Neural progenitor cell (in vitro differentiated cells): ENCODE measurements at regions not wholly inside any gene's neighbourhood (a gene's known extent, or its start where the extent isn't known, plus 50 kb on each side); places are given as distances from the start of the nearest gene placed in this dataset.

ENCODE experiments used
- DNase-seq: peaks from one replicate; pipeline ENCODE4 v3.0.0-alpha.2; 2016; ENCODE audit warnings: low spot score
- H2AFZ ChIP-seq: fragments of 200-600 bp; sonication (generic); replicated peaks from 2 replicates; pipeline ENCODE4 v1.6.1; 2016; ENCODE audit warnings: antibody characterized with exemption
- H3F3A ChIP-seq: fragments of 200-600 bp; sonication (generic); 2 replicates; pipeline ENCODE4 v1.6.1; 2016; ENCODE audit warnings: antibody characterized with exemption, low read depth
- H3K27ac ChIP-seq: fragments of 200-600 bp; sonication (generic); 2 replicates; pipeline ENCODE4 v1.5.1; 2016; ENCODE audit warnings: mild to moderate bottlenecking
- H3K27me3 ChIP-seq: fragments of 200-600 bp; sonication (generic); 2 replicates; pipeline ENCODE4 v1.6.1; 2016; ENCODE audit warnings: mild to moderate bottlenecking, moderate library complexity
- H3K36me3 ChIP-seq: fragments of 200-600 bp; sonication (generic); 2 replicates; pipeline ENCODE4 v1.5.1; 2016
- H3K4me1 ChIP-seq: fragments of 200-600 bp; sonication (generic); 2 replicates; pipeline ENCODE4 v1.6.1; 2016; ENCODE audit warnings: mixed run types
- H3K4me2 ChIP-seq: fragments of 200-600 bp; sonication (generic); 2 replicates; pipeline ENCODE4 v1.6.1; 2016
- H3K4me3 ChIP-seq: fragments of 200-600 bp; sonication (generic); 2 replicates; pipeline ENCODE4 v1.5.1; 2016
- H3K79me2 ChIP-seq: fragments of 200-600 bp; sonication (generic); 2 replicates; pipeline ENCODE4 v1.6.1; 2016; ENCODE audit warnings: low read depth
- H3K9ac ChIP-seq: fragments of 200-600 bp; sonication (generic); 2 replicates; pipeline ENCODE4 v1.6.1; 2016
- H3K9me3 ChIP-seq: fragments of 200-600 bp; sonication (generic); 2 replicates; pipeline ENCODE4 v1.5.1; 2016; ENCODE audit warnings: low read depth
- H4K20me1 ChIP-seq: fragments of 200-600 bp; sonication (generic); 2 replicates; pipeline ENCODE4 v1.6.1; 2016; ENCODE audit warnings: low read depth
- H3K27ac Mint-ChIP-seq: 3 replicates; pipeline ENCODE4 v1.8.0; 2021; ENCODE audit warnings: mixed read lengths
- H3K27me3 Mint-ChIP-seq: 2 replicates; pipeline ENCODE4 v1.8.0; 2022; ENCODE audit warnings: low read depth, mild to moderate bottlenecking, inconsistent platforms, moderate library complexity, mixed read lengths; ENCODE audit not compliant: insufficient read depth
- H3K36me3 Mint-ChIP-seq: 3 replicates; pipeline ENCODE4 v1.8.0; 2021; ENCODE audit warnings: mixed read lengths
- H3K4me1 Mint-ChIP-seq: 3 replicates; pipeline ENCODE4 v1.8.0; 2021; ENCODE audit warnings: mixed read lengths
- H3K4me3 Mint-ChIP-seq: 3 replicates; pipeline ENCODE4 v1.8.0; 2021; ENCODE audit warnings: mild to moderate bottlenecking, moderate library complexity, mixed read lengths
- H3K9me3 Mint-ChIP-seq: 3 replicates; pipeline ENCODE4 v1.8.0; 2020; ENCODE audit warnings: mixed read lengths
- CTCF ChIP-seq: fragments of 200-600 bp; sonication (generic); IDR thresholded peaks from 2 replicates; pipeline ENCODE4 v1.5.1; 2017; ENCODE audit warnings: antibody characterized with exemption, mild to moderate bottlenecking
- EZH2 ChIP-seq: fragments of 200-600 bp; sonication (generic); IDR thresholded peaks from 2 replicates; pipeline ENCODE4 v1.6.1; 2017; ENCODE audit warnings: antibody characterized with exemption, mild to moderate bottlenecking, moderate library complexity
- EZH2phosphoT487 ChIP-seq: fragments of 200-600 bp; sonication (generic); IDR thresholded peaks from 2 replicates; pipeline ENCODE4 v1.6.1; 2017; ENCODE audit warnings: antibody characterized with exemption

GRCh38 chr17:77875881-77876509 is 82.5 kb upstream of the TNRC6C start:
- Histone ChIP-seq H3K9ac (no peak overlapping the region), H3K9me3 (no peaks in the 10 kb centered on the region), H2AFZ (no peak overlapping the region), H3K4me1 (peaks cover 15% of the 10 kb centered on the region), H3K36me3 (no peaks in the 10 kb centered on the region), H3F3A (no peaks in the 10 kb centered on the region), H3K27ac (no peak overlapping the region), H3K27me3 (no peaks in the 10 kb centered on the region), H3K4me2 (no peak overlapping the region), H3K4me3 (no peak overlapping the region), H3K79me2 (no peaks in the 10 kb centered on the region), H4K20me1 (no peaks in the 10 kb centered on the region)
- H3K27ac Mint-ChIP-seq, result no peak overlapping the region
- peaks cover 13% of the 10 kb centered on the region for H3K27me3 Mint-ChIP-seq
- peaks cover 7% of the 10 kb centered on the region for H3K9me3 Mint-ChIP-seq
- H3K4me3 Mint-ChIP-seq, result no peak overlapping the region
- no peak for TF ChIP-seq EZH2
- no peak for TF ChIP-seq EZH2phosphoT487
- TF ChIP-seq CTCF, result no peak
- DNase-seq, result no peak
- H3K4me1 Mint-ChIP-seq, result peaks cover 39% of the 10 kb centered on the region
- peaks cover 4% of the 10 kb centered on the region for H3K36me3 Mint-ChIP-seq

DNA sequence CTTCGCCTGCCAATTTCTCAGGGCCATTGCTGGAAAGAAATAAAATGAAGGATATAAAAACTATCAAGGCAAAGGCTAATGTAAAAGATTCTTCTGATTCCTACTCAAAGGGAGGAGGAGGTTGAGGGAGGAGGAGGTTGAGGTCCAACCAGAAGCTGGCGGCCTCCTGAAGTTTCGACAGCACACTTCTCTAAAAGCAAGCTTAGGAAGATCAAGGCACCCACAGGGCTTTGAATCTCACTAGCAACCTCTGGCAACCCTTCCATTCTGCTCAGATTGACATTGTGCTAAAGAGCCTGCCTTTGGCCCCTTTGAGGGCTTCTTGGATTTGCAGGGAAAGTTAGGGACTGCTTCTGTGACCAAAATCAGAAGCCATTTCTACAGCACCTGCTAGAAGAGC is 81.5 kb upstream of the TNRC6C start:
- Histone ChIP-seq H3K27ac (no peak overlapping the region), H3K9me3 (no peaks in the 10 kb centered on the region), H3K79me2 (no peaks in the 10 kb centered on the region), H4K20me1 (no peaks in the 10 kb centered on the region), H3F3A (no peaks in the 10 kb centered on the region), H3K9ac (no peak overlapping the region), H3K27me3 (no peaks in the 10 kb centered on the region), H3K4me1 (peaks cover 22% of the 10 kb centered on the region), H3K4me2 (no peak overlapping the region), H2AFZ (no peak overlapping the region), H3K36me3 (no peaks in the 10 kb centered on the region), H3K4me3 (no peak overlapping the region)
- TF ChIP-seq CTCF (no peak), EZH2 (no peak), EZH2phosphoT487 (no peak)
- Mint-ChIP-seq H3K36me3 (peaks cover 4% of the 10 kb centered on the region), H3K9me3 (peaks cover 7% of the 10 kb centered on the region), H3K27me3 (peaks cover 18% of the 10 kb centered on the region), H3K27ac (peak overlapping the region; percentile 31), H3K4me1 (peaks cover 46% of the 10 kb centered on the region), H3K4me3 (no peak overlapping the region)
- DNase-seq, result no peak

DNA sequence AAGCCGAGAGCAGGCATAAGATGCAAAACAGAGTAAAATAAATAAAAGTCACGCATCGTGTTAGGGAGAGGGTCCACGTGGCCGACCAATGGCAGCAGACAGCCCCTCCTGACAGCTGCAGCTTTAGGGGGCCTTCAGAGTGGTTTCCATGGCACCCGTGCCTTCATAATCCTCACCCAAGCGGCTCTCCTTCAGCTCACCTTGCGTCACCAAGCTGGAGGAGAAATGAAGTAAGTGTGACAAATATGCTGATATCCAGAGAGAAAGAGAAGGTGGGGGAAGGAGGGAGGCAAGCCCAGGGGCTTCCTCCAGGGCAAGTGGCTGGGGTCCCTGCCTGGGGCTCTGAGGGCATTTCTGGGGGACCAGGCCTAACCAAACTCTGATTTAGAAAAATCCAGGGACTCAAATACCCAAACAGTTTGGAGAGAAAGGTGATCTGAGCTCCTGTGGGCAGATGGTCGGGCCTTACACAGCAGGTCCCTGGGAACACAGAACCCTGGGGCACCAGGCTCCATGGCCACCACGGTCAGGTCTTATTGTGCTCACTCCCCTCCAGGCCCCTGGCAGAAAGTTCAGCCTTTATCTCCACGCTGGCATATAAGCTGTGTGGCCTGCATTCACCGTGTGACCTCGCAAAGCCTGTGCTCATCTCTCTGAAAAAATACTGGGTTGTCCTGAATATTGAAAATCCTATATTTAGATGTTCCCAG is 80.7 kb upstream of the TNRC6C start:
- Histone ChIP-seq H3K36me3 (no peaks in the 10 kb centered on the region), H3K4me1 (peaks cover 22% of the 10 kb centered on the region), H3K9me3 (no peaks in the 10 kb centered on the region), H4K20me1 (no peaks in the 10 kb centered on the region), H3K27me3 (no peaks in the 10 kb centered on the region), H3K9ac (no peak overlapping the region), H3K27ac (no peak overlapping the region), H3F3A (no peaks in the 10 kb centered on the region), H3K4me3 (no peak overlapping the region), H3K79me2 (no peaks in the 10 kb centered on the region), H2AFZ (no peak overlapping the region), H3K4me2 (no peak overlapping the region)
- Mint-ChIP-seq H3K36me3 (peaks cover 4% of the 10 kb centered on the region), H3K4me3 (no peak overlapping the region), H3K27ac (peak overlapping the region; percentile 50), H3K9me3 (peaks cover 7% of the 10 kb centered on the region), H3K27me3 (peaks cover 19% of the 10 kb centered on the region), H3K4me1 (peaks cover 53% of the 10 kb centered on the region)
- DNase-seq, result no peak
- TF ChIP-seq EZH2, result no peak
- no peak for TF ChIP-seq CTCF
- no peak for TF ChIP-seq EZH2phosphoT487
